CD4-positive, alpha-beta T cell treated with Interleukin-4 for 4 hours (primary cell): ENCODE measurements at regions not wholly inside any gene's neighbourhood (a gene's known extent, or its start where the extent isn't known, plus 50 kb on each side); places are given as distances from the start of the nearest gene placed in this dataset.

Experiments used
- DNase-seq: peaks from one replicate; pipeline ENCODE4 v3.0.0-alpha.2; 2020

DNA sequence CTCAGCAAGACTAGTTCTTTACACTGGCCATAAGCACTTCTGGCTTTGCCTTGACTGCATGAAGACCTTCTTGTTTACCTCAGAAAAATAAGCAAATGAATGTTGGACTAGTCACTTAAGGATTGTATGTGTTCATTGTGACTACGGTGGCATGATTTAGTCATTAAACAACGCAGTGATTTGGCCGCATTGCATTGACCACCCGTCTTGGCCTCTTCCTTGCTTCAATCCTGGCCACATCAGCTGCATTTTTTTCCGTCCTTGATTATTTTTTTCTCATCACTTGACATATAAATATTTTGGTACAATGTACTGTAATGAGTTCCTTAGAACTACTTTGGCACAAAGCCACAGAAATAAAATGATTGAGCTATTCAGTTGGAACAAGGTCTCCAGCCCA, 656.2 kb downstream of the RAB28 start:
- DNase-seq: no peak

GRCh38 chr4:12791536-12791935, 692.6 kb downstream of the RAB28 start:
- DNase-seq: no peak

GRCh38 chr4:12787261-12787660, 696.9 kb downstream of the RAB28 start:
- no peak for DNase-seq

GRCh38 chr4:12778706-12779105, 705.4 kb downstream of the RAB28 start:
- no peak for DNase-seq

GRCh38 chr4:12778191-12778590, 705.9 kb downstream of the RAB28 start:
- DNase-seq: no peak

DNA sequence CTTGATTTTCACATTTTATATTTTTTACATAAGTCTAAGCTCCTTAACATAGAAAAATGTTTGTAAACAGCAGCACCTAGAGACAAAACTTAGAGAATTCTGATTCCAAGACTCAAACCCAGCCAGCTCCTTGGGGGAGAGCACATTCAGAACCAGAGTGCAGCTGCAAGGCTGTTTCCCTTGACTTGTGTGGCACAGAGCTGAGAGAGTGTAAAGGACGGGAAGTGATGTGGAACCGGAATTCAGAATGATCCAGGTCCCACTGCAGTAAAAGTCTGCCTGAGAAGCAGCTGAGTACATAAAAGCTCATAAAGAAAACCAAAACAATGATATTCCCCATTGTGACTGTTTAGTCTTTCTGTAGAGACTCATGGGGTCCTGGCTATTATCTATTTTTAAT, 713.8 kb downstream of the RAB28 start:
- DNase-seq: no peak

GRCh38 chr4:12761694-12762093, 722.4 kb downstream of the RAB28 start:
- no peak for DNase-seq

DNA sequence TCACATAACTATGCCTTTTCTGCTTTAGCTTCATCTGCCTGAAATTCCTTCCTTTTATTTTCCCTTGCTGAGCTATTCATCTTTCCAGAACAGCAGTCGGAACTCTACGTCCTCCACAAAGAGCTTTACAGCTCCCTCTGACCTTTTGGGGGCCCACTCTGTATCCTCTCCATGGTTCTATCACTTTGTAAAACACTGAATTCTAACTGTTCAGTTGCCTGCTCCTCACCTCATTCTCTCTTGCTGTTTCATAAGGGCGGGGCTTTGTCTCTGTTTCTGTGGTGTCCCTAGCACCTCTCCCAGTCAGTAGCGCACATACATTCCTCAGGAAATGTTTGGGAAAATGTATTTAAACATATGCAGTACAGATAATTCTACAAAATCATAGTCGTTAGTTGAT, 737.0 kb downstream of the RAB28 start:
- DNase-seq: no peak

DNA sequence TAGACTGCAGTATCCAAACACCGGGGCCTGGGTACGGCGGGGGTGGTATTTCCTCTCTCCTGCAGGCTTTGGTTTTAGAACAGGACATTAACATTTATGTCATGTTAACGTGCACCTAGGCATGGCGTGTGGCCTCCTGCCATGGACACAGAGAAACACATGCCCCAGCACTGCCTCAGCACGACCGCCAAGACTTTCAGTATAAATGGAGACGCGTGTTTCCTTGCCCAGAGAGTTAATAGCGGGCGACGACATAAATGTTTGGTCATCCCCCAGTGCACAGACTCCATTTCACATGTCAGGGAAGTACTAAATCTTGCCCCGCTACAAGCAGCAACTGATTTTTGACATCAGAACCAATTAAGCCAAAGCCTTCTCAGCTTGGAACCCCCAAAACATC, 737.9 kb downstream of the RAB28 start:
- DNase-seq: no peak

DNA sequence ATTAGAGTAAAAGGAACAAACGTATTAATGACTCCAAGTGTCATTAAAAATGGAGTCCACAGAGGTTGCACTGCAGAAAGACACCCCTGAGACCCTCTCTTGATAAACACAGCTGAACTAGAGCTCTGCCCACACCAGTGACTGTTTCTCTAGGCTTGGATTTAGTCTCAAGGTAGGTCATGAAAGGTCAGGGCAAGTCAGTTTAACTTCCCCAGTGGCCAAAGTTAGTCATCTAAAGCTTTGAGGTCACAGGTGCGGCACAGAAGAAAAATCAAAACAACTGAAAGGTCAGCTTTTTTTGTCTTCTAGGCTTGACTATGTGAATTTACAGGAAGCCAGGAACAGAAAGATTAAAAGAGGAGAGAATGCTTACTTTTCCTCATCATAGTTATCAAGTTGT, 749.6 kb downstream of the RAB28 start:
- no peak for DNase-seq

- DNase-seq: no peak
Measured at GRCh38 chr4:12729384-12729783, 754.8 kb downstream of the RAB28 start.

- DNase-seq: no peak
Measured at GRCh38 chr4:12724510-12724909, 759.6 kb downstream of the RAB28 start.

- no peak for DNase-seq
Measured at GRCh38 chr4:12723849-12724447, 760.2 kb downstream of the RAB28 start.

GRCh38 chr4:12716896-12717295, 767.2 kb downstream of the RAB28 start:
- no peak for DNase-seq

DNA sequence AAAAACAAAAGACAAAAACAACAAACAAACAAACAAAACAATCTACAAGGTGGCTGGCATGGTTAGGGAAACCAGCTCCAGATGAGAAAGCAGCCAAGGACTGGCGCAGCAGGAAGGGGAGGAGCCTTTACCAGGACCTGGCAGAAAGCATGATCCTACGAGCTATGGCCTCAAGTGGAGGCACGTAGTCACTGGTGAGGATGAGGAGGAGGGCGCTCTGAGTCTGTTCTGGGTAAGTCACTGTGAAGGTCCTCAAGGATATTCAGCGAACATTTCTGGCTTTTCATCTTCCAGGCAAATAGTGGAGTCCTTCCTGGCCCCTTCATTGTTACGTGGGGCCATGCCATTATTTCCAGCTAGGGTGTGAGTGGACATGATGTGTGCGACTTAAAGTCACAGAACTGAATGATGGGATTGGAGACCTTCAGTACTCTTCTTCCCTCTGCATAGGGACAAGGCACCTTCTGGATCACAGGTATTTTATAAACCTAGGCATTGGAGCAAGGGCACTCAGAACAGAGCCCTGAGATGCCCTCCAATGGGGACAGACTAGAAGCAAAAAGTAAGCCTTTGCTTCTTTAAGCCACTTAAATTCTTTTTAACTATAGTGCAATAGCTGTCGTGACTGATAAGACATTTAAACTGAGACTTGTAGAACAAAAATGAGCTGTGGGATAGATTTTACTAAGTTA, 771.3 kb downstream of the RAB28 start:
- DNase-seq: no peak

DNA sequence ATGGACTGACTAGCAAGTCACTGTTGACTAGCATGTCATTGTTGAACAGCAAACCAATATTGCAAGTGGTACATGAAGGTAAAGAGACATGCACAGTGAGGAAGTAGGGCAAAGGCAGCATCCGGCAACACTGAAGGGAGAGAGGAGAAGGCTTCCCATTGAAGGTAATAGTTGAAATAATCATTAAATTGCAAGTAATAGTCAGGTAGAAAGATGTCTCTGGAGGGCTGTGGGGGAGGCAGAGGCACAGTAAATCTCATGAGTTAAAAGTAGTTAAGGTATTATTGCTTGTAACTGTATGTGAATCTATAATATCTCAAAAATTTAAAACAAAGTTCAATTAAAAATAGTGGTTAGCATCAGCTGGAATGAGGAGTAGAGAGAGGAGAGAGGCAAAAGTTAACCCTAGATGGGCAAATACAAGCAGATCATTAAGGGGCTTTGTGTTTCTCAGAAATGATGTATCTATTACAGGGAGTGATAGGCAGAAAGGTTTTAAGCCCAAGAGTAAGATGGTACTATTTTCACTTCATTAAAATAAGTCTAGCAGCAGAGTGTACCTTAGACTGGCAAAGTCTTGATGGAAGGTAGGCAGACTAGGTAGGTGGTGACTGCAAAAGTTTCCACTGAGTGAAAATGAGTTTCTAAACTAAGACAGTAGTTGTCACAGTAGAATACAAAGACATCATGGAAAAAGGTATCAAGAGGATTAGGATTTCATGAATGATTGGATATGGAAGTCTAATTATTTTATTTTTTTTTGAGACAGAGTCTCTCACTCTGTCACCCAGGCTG, 776.6 kb downstream of the RAB28 start:
- DNase-seq: no peak

GRCh38 chr4:12703036-12703435, 781.1 kb downstream of the RAB28 start:
- no peak for DNase-seq

GRCh38 chr4:12701384-12701783, 782.8 kb downstream of the RAB28 start:
- no peak for DNase-seq

DNA sequence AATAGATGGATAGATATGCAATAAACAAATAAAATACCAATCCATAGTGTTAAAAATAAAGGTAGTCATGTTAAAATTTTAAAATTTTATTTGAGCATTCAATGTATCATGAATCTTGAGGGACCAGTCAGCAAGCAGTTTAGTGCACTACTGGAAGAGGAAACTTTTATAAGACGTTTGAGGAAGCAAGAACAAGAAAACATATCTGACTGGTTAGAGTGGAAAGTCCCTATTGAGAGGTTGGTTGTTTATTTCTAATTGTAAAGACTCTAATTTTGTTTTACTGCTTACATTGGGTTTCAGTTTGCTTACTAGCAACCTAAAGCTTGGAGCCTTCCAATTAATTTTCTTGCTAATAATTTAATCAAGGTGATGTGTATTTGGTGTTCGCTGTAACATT, 786.2 kb downstream of the RAB28 start:
- no peak for DNase-seq

GRCh38 chr4:12692815-12693214, 791.3 kb downstream of the RAB28 start:
- no peak for DNase-seq

DNA sequence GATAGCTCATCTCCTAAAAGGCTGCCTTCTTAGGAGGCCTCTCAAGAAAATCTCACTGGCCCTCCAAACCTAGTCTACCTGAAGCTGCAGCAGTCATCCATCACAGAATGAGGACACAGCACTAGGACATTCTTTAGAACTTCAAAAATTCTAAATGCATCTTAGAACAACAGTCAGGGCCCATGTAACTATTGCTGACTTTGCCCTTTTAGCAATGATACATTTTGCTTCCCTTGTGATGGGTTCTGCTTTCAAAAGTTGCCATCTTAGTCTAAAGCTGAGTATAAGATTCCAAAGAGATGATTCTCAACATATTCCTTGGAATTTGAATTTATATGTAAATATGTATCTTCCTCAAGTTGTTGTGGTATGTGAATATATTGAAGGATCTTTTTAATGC, 793.0 kb downstream of the RAB28 start:
- DNase-seq: no peak

- DNase-seq: no peak
Measured at GRCh38 chr4:12689457-12689856, 794.7 kb downstream of the RAB28 start.

- no peak for DNase-seq
Measured at GRCh38 chr4:12679217-12679616, 804.9 kb downstream of the RAB28 start.

DNA sequence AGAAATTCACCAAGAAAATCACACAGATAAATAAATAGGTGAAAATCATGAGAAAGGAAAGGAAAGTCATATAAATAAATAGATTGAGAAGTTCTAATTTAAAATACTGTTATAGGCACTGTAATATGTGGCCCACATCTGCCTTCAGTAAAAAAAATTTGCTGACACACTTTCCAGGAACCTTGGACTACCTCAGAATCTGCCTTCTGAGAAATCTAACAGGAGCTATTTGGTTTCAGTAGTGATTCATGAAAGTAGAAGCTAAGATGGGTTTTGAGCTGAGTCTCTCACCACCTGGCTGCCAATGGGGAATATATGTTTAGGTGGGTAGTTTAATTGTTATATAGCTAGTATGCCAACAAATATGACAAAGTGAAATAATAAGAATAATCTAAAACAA, 810.0 kb downstream of the RAB28 start:
- DNase-seq: no peak
